ENCODE measurements at regions not wholly inside any gene's neighbourhood (a gene's known extent, or its start where the extent isn't known, plus 50 kb on each side); places are given as distances from the start of the nearest gene placed in this dataset.

GRCh38 chr1:5526822-5527551 lies 465.2 kb downstream of the NPHP4 start:
- Histone ChIP-seq H3K9me3 (replicated peaks; ENCODE audit: control insufficient read depth, insufficient read depth, low read length) (no peaks in the 10 kb centered on the region; the same call in 2 of the 3 replicates), H3K4me3 (no peak overlapping the region), H2AFZ (ENCODE audit: control insufficient read depth, low read depth, low read length) (no peak overlapping the region), H3K36me3 (ENCODE audit: control insufficient read depth in 2 of 2, insufficient read depth in 2 of 2, low read length in 1 of 2) (no peaks in the 10 kb centered on the region), H3K4me2 (ENCODE audit: control insufficient read depth, insufficient read depth) (no peak overlapping the region), H4K20me1 (ENCODE audit: control insufficient read depth, insufficient read depth) (no peaks in the 10 kb centered on the region), H3K27ac (ENCODE audit: control insufficient read depth, insufficient read depth) (no peak overlapping the region), H3K4me1 (ENCODE audit: control insufficient read depth, insufficient read depth, low read length) (no peaks in the 10 kb centered on the region), H3K79me2 (ENCODE audit: control insufficient read depth, insufficient read depth, low read length) (no peaks in the 10 kb centered on the region), H3K9ac (ENCODE audit: control insufficient read depth, insufficient read depth, low read length) (no peak overlapping the region), H3K27me3 (replicated peaks in 1 of 2; ENCODE audit: control insufficient read depth in 2 of 2, insufficient read depth in 2 of 2, low read length in 1 of 2) (no peaks in the 10 kb centered on the region)
- WGBS (ENCODE audit: insufficient coverage, insufficient replicate concordance, low lambda C conversion rate, missing lambda C conversion rate) = 41% methylated on average over 17 of the region's 19 CpGs
- POLR2A ChIA-PET = no interaction called here
- no TSS peak for BruUV-seq (replicated peaks)
- no peak for ATAC-seq
- RAD21 ChIA-PET (ENCODE audit: unreplicated experiment) = no interaction called here
- TF ChIP-seq MXI1 (IDR thresholded peaks at IDR 0.05; ENCODE audit: low read depth, low read length) = no peak
- no peak for TF ChIP-seq IKZF2 (IDR thresholded peaks at IDR 0.05)
- TF ChIP-seq BRCA1 (IDR thresholded peaks at IDR 0.05; ENCODE audit: low read depth, low read length) = no peak
- no peak for TF ChIP-seq IRF5 (IDR thresholded peaks at IDR 0.05; ENCODE audit: borderline replicate concordance)
- TF ChIP-seq IRF4 (IDR thresholded peaks at IDR 0.05; ENCODE audit: low read depth, low read length) = no peak
- no peak for TF ChIP-seq NKRF (conservative IDR thresholded peaks at IDR 0.05)
- no peak for TF ChIP-seq HDAC6 (IDR thresholded peaks at IDR 0.05; ENCODE audit: unreplicated experiment)
- TF ChIP-seq MEF2A (IDR thresholded peaks at IDR 0.05; ENCODE audit: insufficient read depth, low read depth, low read length) = no peak
- TF ChIP-seq BHLHE40 (IDR thresholded peaks at IDR 0.05; ENCODE audit: borderline replicate concordance in 1 of 2, low read depth in 2 of 2, low read length in 1 of 2) = no peak
- TF ChIP-seq ETV6 (conservative IDR thresholded peaks at IDR 0.05 in 1 of 2, IDR thresholded peaks at IDR 0.05 in 1 of 2; ENCODE audit: borderline replicate concordance in 1 of 2, low read depth in 1 of 2) = no peak
- no peak for TF ChIP-seq SMAD1 (IDR thresholded peaks at IDR 0.05; ENCODE audit: low read depth, partially characterized antibody)
- no peak for TF ChIP-seq KDM1A (IDR thresholded peaks at IDR 0.05; ENCODE audit: borderline replicate concordance)
- no peak for TF ChIP-seq POLR2AphosphoS5 (IDR thresholded peaks at IDR 0.05; ENCODE audit: low read length)
- TF ChIP-seq CEBPB (IDR thresholded peaks at IDR 0.05; ENCODE audit: borderline replicate concordance in 1 of 2, low read depth in 2 of 2, low read length in 2 of 2) = no peak
- intact Hi-C loops (cut with micrococcal nuclease; ENCODE audit: unreplicated experiment) = no loop called here
- SMC1A ChIA-PET (ENCODE audit: uncharacterized antibody, unreplicated experiment) = no interaction called here
- FAIRE-seq = no peak
- CTCF ChIA-PET = no interaction called here
- no peak for DNase-seq (ENCODE audit: low read depth, low spot score)
- in situ Hi-C loops (cut with MboI) = no loop called here
